RPMI8226 (cell line): ENCODE measurements at regions not wholly inside any gene's neighbourhood (a gene's known extent, or its start where the extent isn't known, plus 50 kb on each side); places are given as distances from the start of the nearest gene placed in this dataset.
A peak's percentile ranks its signal among the peaks of the same experiment; 100 is the strongest.
"Not testable (repeated sequence)": the region's sequence is repeated elsewhere in the genome, so short reads cannot be mapped to it uniquely, and the experiment has no call there.

Experiments used
- DNase-seq: peaks from one replicate; pipeline ENCODE4 v3.0.0-alpha.2; 2015

GRCh38 chr22:10934704-10935103 lies 4593.3 kb upstream of the OR11H1 start:
- not testable (repeated sequence) for DNase-seq

GRCh38 chr22:10961043-10961860 lies 4566.7 kb upstream of the OR11H1 start:
- DNase-seq, result peak; percentile 61

DNA sequence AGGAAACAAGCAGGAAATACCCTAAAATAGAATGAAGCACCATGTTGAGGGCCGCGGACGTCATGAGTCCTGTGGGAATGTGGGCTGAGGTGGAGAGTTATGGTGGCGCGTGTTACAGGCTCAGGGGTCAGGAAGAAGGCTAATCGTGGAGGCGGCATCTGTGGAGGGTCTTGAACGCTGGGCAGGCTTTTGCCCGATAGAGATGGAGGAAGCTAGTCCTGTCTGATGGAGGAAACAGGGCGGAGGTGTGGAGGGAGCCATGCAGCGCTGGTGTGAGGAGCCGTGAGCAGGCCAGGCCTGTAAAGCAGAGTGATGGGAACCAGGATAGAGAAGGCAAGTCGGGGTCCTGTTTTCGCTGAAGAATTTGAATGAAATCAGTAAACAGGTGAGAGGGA lies 4566.1 kb upstream of the OR11H1 start:
- DNase-seq, result not testable (repeated sequence)
